GM12872 (cell line): ENCODE measurements at regions not wholly inside any gene's neighbourhood (a gene's known extent, or its start where the extent isn't known, plus 50 kb on each side); places are given as distances from the start of the nearest gene placed in this dataset.

Experiments used
- CTCF ChIP-seq: IDR thresholded peaks from 3 replicates; pipeline ENCODE4 v1.5.1; 2011; ENCODE audit warnings: low read depth, mild to moderate bottlenecking, low read length, moderate library complexity; ENCODE audit not compliant: insufficient read depth

GRCh38 chr4:43089730-43090129 lies 197.2 kb downstream of the GRXCR1 start:
- no peak for TF ChIP-seq CTCF

- TF ChIP-seq CTCF: no peak
Measured at GRCh38 chr4:43103048-43103447, 210.5 kb downstream of the GRXCR1 start.

- TF ChIP-seq CTCF: no peak
Measured at GRCh38 chr4:43112139-43112538, 219.6 kb downstream of the GRXCR1 start.

GRCh38 chr4:43113196-43113595 lies 220.7 kb downstream of the GRXCR1 start:
- TF ChIP-seq CTCF: no peak

GRCh38 chr4:43126595-43126994 lies 234.1 kb downstream of the GRXCR1 start:
- TF ChIP-seq CTCF: no peak

- TF ChIP-seq CTCF: no peak
Measured at GRCh38 chr4:43130228-43131021, 237.9 kb downstream of the GRXCR1 start.

- peak; percentile 84 for TF ChIP-seq CTCF
Measured at GRCh38 chr4:43132010-43132582, 239.6 kb downstream of the GRXCR1 start.
